GM19328 (cell line): ENCODE measurements at regions not wholly inside any gene's neighbourhood (a gene's known extent, or its start where the extent isn't known, plus 50 kb on each side); places are given as distances from the start of the nearest gene placed in this dataset.

Experiments used
- ATAC-seq: cut with Tn5 transposase; IDR thresholded peaks from one replicate; pipeline ENCODE4 v1.9.1; 2021; ENCODE audit warnings: mild to moderate bottlenecking, moderate library complexity; ENCODE audit not compliant: unreplicated experiment

GRCh38 chr9:7258688-7259396 lies 501.1 kb downstream of the KDM4C start:
- ATAC-seq, result no peak

- ATAC-seq, result no peak
Measured at GRCh38 chr9:7246917-7247522, 489.2 kb downstream of the KDM4C start.

GRCh38 chr9:7245976-7246580 lies 488.3 kb downstream of the KDM4C start:
- ATAC-seq, result no peak

DNA sequence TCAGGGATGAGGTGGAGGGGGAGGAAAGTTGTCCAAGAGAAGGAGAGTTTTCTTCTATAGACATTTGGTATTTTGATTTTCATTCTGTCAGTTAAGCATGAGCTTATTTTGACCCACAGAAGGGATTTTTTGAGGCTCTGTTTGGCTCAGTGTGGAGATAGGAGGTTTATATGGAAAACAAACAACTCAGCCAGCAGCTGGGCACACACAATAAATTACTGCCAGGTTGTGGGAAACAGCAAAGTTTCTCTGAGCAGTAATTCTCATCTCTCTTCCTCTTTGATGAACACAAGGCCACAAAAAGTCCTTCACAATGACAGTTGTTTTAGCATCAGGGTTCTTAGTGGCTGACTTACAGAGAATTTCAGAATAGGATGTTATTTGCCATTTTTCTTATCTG lies 486.1 kb downstream of the KDM4C start:
- no peak for ATAC-seq

GRCh38 chr9:7242126-7242525 lies 484.4 kb downstream of the KDM4C start:
- ATAC-seq, result no peak

DNA sequence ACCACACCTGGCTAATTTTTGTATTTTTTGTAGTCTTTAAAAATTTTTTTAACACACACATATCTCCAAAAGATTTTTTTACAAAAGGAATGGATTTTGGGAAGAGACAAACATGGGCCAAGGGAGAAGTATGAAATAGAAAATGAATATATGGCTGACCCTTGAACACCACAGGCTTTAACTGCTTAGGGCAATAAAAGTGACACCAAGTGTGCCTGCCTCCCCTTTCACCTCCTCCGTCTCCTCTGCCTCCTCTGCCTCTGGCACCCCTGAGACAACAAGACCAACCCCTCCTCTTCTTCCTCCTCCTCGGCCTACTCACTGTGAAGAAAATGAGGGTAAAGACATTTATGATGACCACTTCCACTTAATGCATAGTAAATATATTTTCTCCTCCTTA lies 483.9 kb downstream of the KDM4C start:
- no peak for ATAC-seq

- no peak for ATAC-seq
Measured at GRCh38 chr9:7240569-7241311, 483.0 kb downstream of the KDM4C start.

GRCh38 chr9:7239708-7240107 lies 481.9 kb downstream of the KDM4C start:
- no peak for ATAC-seq

GRCh38 chr9:7238247-7238637 lies 480.5 kb downstream of the KDM4C start:
- no peak for ATAC-seq

DNA sequence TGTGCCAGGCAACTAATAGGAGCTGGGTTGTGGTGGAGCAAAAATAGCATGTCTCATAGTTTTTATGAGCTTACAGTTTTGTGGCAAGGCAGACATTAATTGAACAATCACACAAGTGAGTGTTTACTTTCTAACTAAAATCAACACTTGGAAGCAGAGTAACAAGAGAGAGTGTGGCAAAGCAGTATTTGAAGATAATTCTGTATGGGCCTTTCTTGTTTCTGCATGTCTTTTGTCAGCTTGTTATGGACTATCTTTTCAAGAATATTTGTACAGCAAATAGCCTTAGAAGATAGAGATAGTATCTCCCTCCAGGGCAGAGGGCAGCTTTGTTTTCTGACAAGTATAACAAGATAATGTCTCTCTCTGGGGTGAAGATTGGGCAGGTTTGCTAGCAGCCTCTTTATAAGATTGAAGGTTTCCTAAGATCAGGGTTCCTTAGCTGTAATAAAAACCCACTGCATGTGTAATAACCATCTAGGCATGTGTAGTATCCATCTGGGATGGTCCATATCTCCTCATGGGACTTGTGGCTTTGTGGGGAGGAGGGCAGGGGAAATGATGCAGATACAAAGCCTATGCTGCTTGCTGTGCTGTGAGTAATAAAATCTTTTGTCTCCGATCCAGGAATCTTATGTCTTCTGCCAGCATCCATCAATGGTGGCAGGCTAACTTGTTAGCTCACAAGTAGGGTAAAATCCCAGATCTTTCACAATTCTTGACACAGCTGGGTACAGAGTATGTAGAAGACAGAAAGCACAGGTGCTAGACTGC lies 479.9 kb downstream of the KDM4C start:
- no peak for ATAC-seq

- ATAC-seq, result no peak
Measured at GRCh38 chr9:7236186-7236585, 478.4 kb downstream of the KDM4C start.

GRCh38 chr9:7234144-7234543 lies 476.4 kb downstream of the KDM4C start:
- ATAC-seq, result peak; percentile 50

- no peak for ATAC-seq
Measured at GRCh38 chr9:7229571-7229970, 471.8 kb downstream of the KDM4C start.

GRCh38 chr9:7228726-7229125 lies 471.0 kb downstream of the KDM4C start:
- no peak for ATAC-seq

DNA sequence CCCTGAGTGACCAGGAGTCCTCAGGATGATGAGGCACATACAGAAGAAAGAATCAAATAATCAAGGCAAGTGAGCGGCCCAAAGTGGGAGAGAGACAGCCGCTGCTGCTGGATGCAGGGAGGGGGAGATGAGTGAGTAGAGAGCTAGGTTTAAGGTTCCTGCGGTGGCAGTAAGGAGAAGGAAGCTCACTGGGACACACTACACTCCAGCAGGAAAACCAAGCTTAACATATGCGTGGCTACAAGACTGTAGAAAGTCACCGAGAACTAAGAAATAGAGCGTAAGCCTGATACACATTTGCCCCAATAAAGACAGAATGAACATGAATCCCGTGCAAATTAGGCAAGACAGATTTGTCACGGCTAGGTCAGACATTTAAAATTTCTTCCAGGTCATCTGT lies 470.2 kb downstream of the KDM4C start:
- ATAC-seq, result no peak

DNA sequence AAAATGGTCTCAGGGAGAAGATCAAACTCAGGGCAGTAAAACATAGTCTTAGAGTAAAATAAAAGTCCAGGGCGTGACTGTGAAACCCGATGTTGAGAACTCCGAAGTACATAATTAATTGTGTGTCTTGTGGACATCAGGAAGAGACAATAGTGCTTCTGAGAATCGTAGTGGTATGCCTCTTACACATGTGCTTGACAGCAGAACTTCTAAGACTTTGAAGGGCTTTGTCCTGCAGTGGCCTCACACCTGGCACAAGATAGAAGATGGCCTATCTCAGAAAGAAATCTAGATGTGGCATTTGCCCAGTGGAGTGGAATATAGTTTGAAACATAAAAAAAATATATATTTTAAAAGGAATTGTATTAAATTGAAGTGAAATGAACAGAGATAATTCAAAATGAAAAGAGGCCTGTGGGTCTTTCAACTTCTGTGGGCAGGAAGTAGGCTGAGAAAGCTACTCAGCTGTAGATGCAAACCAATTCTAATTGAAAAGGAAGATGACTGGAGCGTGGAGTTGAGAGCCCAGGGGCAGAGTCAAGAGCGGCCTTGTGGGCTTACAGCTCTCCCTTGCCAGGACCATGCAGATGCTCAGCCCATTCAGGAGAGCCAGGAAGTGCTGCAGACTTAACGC lies 468.4 kb downstream of the KDM4C start:
- ATAC-seq, result no peak
